ENCODE measurements at regions not wholly inside any gene's neighbourhood (a gene's known extent, or its start where the extent isn't known, plus 50 kb on each side); places are given as distances from the start of the nearest gene placed in this dataset.
A peak's percentile ranks its signal among the peaks of the same experiment; 100 is the strongest.

- no peaks in the 10 kb centered on the region for H3K27me3 ChIP-seq (ENCODE audit: control insufficient read depth in 2 of 2, insufficient read depth in 1 of 2, low read length in 1 of 2)
- no peaks in the 10 kb centered on the region for H3K9me3 ChIP-seq (ENCODE audit: control insufficient read depth in 2 of 2, insufficient read depth in 1 of 2, low read length in 1 of 2)
- H3K36me3 ChIP-seq (ENCODE audit: control insufficient read depth in 2 of 2, insufficient read depth in 2 of 2, low read length in 1 of 2): no peaks in the 10 kb centered on the region
- H3K4me3 ChIP-seq (ENCODE audit: low read length in 2 of 2): no peak overlapping the region
- no peak for DNase-seq (ENCODE audit: low read depth in 6 of 9, low spot score in 9 of 9)
- WGBS: 33% methylated on average over 1 of the region's 1 CpG
- H3K27ac ChIP-seq (ENCODE audit: low read depth in 1 of 2, low read length in 1 of 2): no peak overlapping the region
- H3K4me1 ChIP-seq (ENCODE audit: control insufficient read depth in 2 of 2, insufficient read depth in 2 of 2, low read length in 2 of 2): no peaks in the 10 kb centered on the region
These were observed 597.3 kb downstream of the PKHD1 start for GRCh38 chr6:51490101-51490500.

DNA sequence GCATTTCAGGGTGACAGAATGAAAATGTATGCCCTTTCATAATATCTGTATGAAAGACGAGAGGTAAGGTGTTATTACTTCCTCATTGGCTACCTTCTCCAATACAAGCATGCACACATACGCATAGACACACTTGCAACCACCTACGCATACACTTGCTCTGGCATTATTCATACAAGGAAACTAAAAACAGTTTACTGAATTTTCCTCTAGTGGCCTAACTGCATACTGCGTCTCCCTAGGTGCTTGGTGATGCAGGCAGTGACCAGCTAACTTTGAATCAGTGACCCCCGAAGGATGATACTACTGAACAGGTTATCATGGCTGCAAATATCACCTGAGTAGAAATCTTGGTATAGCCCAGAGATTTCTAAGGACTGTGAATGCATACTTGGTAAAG, 593.1 kb downstream of the PKHD1 start:
- H3K36me3 ChIP-seq (ENCODE audit: control insufficient read depth in 2 of 2, insufficient read depth in 2 of 2, low read length in 1 of 2): no peaks in the 10 kb centered on the region

GRCh38 chr6:51495096-51495495, 592.3 kb downstream of the PKHD1 start:
- DNase-seq (ENCODE audit: low read depth in 6 of 9, low spot score in 9 of 9): no peak
- H3K27ac ChIP-seq (ENCODE audit: low read depth in 1 of 2, low read length in 1 of 2): no peak overlapping the region
- no peaks in the 10 kb centered on the region for H3K27me3 ChIP-seq (ENCODE audit: control insufficient read depth in 2 of 2, insufficient read depth in 1 of 2, low read length in 1 of 2)
- no peak overlapping the region for H3K4me3 ChIP-seq (ENCODE audit: low read length in 2 of 2)
- no peaks in the 10 kb centered on the region for H3K9me3 ChIP-seq (ENCODE audit: control insufficient read depth in 2 of 2, insufficient read depth in 1 of 2, low read length in 1 of 2)
- 65% methylated on average over 4 of the region's 4 CpGs for WGBS
- H3K4me1 ChIP-seq (ENCODE audit: control insufficient read depth in 2 of 2, insufficient read depth in 2 of 2, low read length in 2 of 2): no peaks in the 10 kb centered on the region
- no peaks in the 10 kb centered on the region for H3K36me3 ChIP-seq (ENCODE audit: control insufficient read depth in 2 of 2, insufficient read depth in 2 of 2, low read length in 1 of 2)

More for the DNA sequence above, 593.1 kb downstream of the PKHD1 start:
- no peaks in the 10 kb centered on the region for H3K27me3 ChIP-seq (ENCODE audit: control insufficient read depth in 2 of 2, insufficient read depth in 1 of 2, low read length in 1 of 2)
- H3K27ac ChIP-seq (ENCODE audit: low read depth in 1 of 2, low read length in 1 of 2): no peak overlapping the region
- 89% methylated on average over 5 of the region's 5 CpGs for WGBS
- no peaks in the 10 kb centered on the region for H3K4me1 ChIP-seq (ENCODE audit: control insufficient read depth in 2 of 2, insufficient read depth in 2 of 2, low read length in 2 of 2)
- DNase-seq (ENCODE audit: low read depth in 6 of 9, low spot score in 9 of 9): no peak
- no peaks in the 10 kb centered on the region for H3K9me3 ChIP-seq (ENCODE audit: control insufficient read depth in 2 of 2, insufficient read depth in 1 of 2, low read length in 1 of 2)
- no peak overlapping the region for H3K4me3 ChIP-seq (ENCODE audit: low read length in 2 of 2)

DNA sequence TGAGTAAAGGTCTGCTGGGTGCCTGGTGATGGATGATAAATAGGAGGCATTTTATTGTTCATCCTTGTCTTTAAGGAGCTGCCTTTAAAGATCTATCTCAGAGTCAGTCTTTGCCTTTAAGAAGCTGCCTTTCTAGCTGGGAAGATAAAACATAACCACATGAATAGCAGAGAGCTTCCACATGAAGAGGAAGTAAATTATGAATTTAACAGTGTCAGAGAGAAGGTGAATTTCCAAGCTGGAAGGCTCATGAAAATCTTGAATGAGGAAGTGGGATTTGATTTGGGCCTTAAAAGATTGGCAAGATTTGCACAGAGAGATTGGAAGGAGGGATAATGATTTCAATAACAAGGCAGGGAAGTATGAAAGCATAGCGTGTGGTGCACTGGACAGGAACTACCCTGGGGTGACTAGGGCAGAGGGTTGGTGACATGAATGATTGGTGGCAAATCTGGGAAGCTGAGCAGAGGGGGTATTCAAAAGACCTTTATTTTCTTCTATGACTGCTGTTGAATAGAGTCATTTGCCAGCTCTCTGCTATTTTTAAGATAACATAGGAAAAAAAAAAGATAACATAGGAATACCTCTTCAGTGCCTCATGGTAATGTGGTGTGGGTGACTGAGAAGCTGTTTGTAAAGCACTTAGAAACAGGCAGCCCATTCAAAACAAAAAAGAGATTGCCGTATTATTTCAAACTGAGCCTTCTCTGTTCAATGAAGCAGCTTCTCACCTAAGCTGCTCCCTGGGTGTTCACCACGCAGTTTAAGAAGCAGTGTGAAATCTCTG, 591.6 kb downstream of the PKHD1 start:
- Histone ChIP-seq H3K36me3 (ENCODE audit: control insufficient read depth in 2 of 2, insufficient read depth in 2 of 2, low read length in 1 of 2) (no peaks in the 10 kb centered on the region), H3K4me1 (ENCODE audit: control insufficient read depth in 2 of 2, insufficient read depth in 2 of 2, low read length in 2 of 2) (no peaks in the 10 kb centered on the region), H3K9me3 (ENCODE audit: control insufficient read depth in 2 of 2, insufficient read depth in 1 of 2, low read length in 1 of 2) (no peaks in the 10 kb centered on the region), H3K4me3 (ENCODE audit: low read length in 2 of 2) (no peak overlapping the region), H3K27me3 (ENCODE audit: control insufficient read depth in 2 of 2, insufficient read depth in 1 of 2, low read length in 1 of 2) (no peaks in the 10 kb centered on the region), H3K27ac (ENCODE audit: low read depth in 1 of 2, low read length in 1 of 2) (no peak overlapping the region)
- peak in 1 of 9 donors; percentile 12 for DNase-seq (ENCODE audit: low read depth in 6 of 9, low spot score in 9 of 9)
- WGBS: 50% methylated on average over 3 of the region's 3 CpGs

- 74% methylated on average over 1 of the region's 1 CpG for WGBS
- Histone ChIP-seq H3K4me1 (ENCODE audit: control insufficient read depth in 2 of 2, insufficient read depth in 2 of 2, low read length in 2 of 2) (no peaks in the 10 kb centered on the region), H3K27ac (ENCODE audit: low read depth in 1 of 2, low read length in 1 of 2) (no peak overlapping the region), H3K9me3 (ENCODE audit: control insufficient read depth in 2 of 2, insufficient read depth in 1 of 2, low read length in 1 of 2) (no peaks in the 10 kb centered on the region), H3K4me3 (ENCODE audit: low read length in 2 of 2) (no peak overlapping the region), H3K27me3 (ENCODE audit: control insufficient read depth in 2 of 2, insufficient read depth in 1 of 2, low read length in 1 of 2) (no peaks in the 10 kb centered on the region), H3K36me3 (ENCODE audit: control insufficient read depth in 2 of 2, insufficient read depth in 2 of 2, low read length in 1 of 2) (no peaks in the 10 kb centered on the region)
- no peak for DNase-seq (ENCODE audit: low read depth in 6 of 9, low spot score in 9 of 9)
These were observed 584.4 kb downstream of the PKHD1 start for GRCh38 chr6:51502996-51503395.

DNA sequence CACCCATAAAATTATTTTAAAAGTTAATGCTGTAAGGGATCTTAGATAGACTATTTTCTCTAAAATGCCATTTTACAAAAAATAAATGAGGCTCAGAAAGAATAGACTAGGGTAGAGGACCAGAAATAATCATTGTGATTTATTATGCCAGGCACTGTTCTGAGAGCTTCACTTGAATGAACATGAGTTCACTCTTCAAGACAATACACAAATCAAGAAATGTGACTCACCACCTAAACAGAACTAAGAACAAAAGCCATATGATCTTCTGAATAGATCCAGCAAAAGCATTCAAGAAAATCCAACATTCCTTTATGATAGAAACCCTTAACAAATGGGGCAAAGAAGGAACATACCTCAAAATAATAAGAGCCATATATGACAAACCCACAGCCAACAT, 582.0 kb downstream of the PKHD1 start:
- H3K27me3 ChIP-seq (ENCODE audit: control insufficient read depth in 2 of 2, insufficient read depth in 1 of 2, low read length in 1 of 2): no peaks in the 10 kb centered on the region
- H3K36me3 ChIP-seq (ENCODE audit: control insufficient read depth in 2 of 2, insufficient read depth in 2 of 2, low read length in 1 of 2): no peaks in the 10 kb centered on the region
- H3K9me3 ChIP-seq (ENCODE audit: control insufficient read depth in 2 of 2, insufficient read depth in 1 of 2, low read length in 1 of 2): no peaks in the 10 kb centered on the region
- no peak for DNase-seq (ENCODE audit: low read depth in 6 of 9, low spot score in 9 of 9)
- H3K27ac ChIP-seq (ENCODE audit: low read depth in 1 of 2, low read length in 1 of 2): no peak overlapping the region
- no peak overlapping the region for H3K4me3 ChIP-seq (ENCODE audit: low read length in 2 of 2)
- H3K4me1 ChIP-seq (ENCODE audit: control insufficient read depth in 2 of 2, insufficient read depth in 2 of 2, low read length in 2 of 2): no peaks in the 10 kb centered on the region

- Histone ChIP-seq H3K27me3 (ENCODE audit: control insufficient read depth in 2 of 2, insufficient read depth in 1 of 2, low read length in 1 of 2) (no peaks in the 10 kb centered on the region), H3K4me3 (ENCODE audit: low read length in 2 of 2) (no peak overlapping the region), H3K36me3 (ENCODE audit: control insufficient read depth in 2 of 2, insufficient read depth in 2 of 2, low read length in 1 of 2) (no peaks in the 10 kb centered on the region), H3K4me1 (ENCODE audit: control insufficient read depth in 2 of 2, insufficient read depth in 2 of 2, low read length in 2 of 2) (no peaks in the 10 kb centered on the region), H3K9me3 (ENCODE audit: control insufficient read depth in 2 of 2, insufficient read depth in 1 of 2, low read length in 1 of 2) (no peaks in the 10 kb centered on the region), H3K27ac (ENCODE audit: low read depth in 1 of 2, low read length in 1 of 2) (no peak overlapping the region)
- no peak for DNase-seq (ENCODE audit: low read depth in 6 of 9, low spot score in 9 of 9)
- WGBS: 96% methylated on average over 5 of the region's 5 CpGs
These were observed 577.8 kb downstream of the PKHD1 start for GRCh38 chr6:51509597-51509996.

- no peak overlapping the region for H3K4me3 ChIP-seq (ENCODE audit: low read length in 2 of 2)
- DNase-seq (ENCODE audit: low read depth in 6 of 9, low spot score in 9 of 9): no peak
These were observed 576.3 kb downstream of the PKHD1 start for GRCh38 chr6:51511081-51511480.

DNA sequence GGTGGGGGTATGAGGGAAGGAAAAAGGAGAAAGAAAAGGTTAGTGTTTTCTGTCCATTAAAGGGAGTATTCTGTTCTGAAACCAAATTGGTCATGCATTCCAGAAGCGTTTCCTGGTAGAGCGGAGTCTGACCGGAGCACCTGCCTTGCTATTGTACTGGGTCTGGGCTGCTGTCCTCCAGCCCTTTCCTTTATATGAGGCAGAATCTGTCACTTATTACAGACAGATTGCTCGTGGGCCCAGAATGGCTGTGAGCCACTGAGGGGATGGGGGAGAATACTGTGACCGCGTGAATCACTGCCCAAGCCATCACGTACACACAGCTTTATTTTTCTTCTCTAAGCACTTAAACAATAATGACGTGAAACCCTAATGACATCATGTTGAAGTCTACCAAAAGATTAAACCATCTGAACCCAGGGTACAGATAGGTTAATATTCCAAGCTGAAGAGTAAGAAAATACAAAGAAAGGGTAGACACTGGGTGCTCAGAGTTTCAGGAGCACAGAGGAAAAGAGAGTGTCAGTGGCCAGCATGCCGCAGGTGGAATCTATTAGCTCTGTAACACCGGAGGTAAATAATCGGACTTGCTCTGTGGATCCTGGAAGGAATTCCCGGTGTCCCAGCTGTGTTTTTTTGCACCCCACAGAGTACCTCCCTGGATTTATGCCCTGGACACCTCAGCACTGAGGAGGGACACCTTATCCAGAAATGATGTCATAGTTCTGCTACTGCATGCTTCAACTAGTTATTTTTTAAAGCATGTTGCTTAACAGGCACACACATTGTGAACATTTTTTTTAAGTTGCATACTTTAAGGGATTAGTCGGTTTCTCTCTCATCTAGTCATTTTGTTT, 573.3 kb downstream of the PKHD1 start:
- H3K4me1 ChIP-seq (ENCODE audit: control insufficient read depth in 2 of 2, insufficient read depth in 2 of 2, low read length in 2 of 2): no peaks in the 10 kb centered on the region
- H3K9me3 ChIP-seq (ENCODE audit: control insufficient read depth in 2 of 2, insufficient read depth in 1 of 2, low read length in 1 of 2): no peaks in the 10 kb centered on the region
- H3K4me3 ChIP-seq (ENCODE audit: low read length in 2 of 2): no peak overlapping the region
- DNase-seq (ENCODE audit: low read depth in 6 of 9, low spot score in 9 of 9): no peak
- H3K27me3 ChIP-seq (ENCODE audit: control insufficient read depth in 2 of 2, insufficient read depth in 1 of 2, low read length in 1 of 2): no peaks in the 10 kb centered on the region
- no peak overlapping the region for H3K27ac ChIP-seq (ENCODE audit: low read depth in 1 of 2, low read length in 1 of 2)
- 87% methylated on average over 13 of the region's 13 CpGs for WGBS
- no peaks in the 10 kb centered on the region for H3K36me3 ChIP-seq (ENCODE audit: control insufficient read depth in 2 of 2, insufficient read depth in 2 of 2, low read length in 1 of 2)

More at GRCh38 chr6:51511081-51511480, 576.3 kb downstream of the PKHD1 start:
- Histone ChIP-seq H3K27ac (ENCODE audit: low read depth in 1 of 2, low read length in 1 of 2) (no peak overlapping the region), H3K27me3 (ENCODE audit: control insufficient read depth in 2 of 2, insufficient read depth in 1 of 2, low read length in 1 of 2) (no peaks in the 10 kb centered on the region), H3K4me1 (ENCODE audit: control insufficient read depth in 2 of 2, insufficient read depth in 2 of 2, low read length in 2 of 2) (no peaks in the 10 kb centered on the region), H3K9me3 (ENCODE audit: control insufficient read depth in 2 of 2, insufficient read depth in 1 of 2, low read length in 1 of 2) (no peaks in the 10 kb centered on the region), H3K36me3 (ENCODE audit: control insufficient read depth in 2 of 2, insufficient read depth in 2 of 2, low read length in 1 of 2) (no peaks in the 10 kb centered on the region)

Measured in thymus (tissue), 11 donors.